CD4-positive, alpha-beta T cell treated with Interleukin-17A for 1 hour (primary cell): ENCODE measurements at regions not wholly inside any gene's neighbourhood (a gene's known extent, or its start where the extent isn't known, plus 50 kb on each side); places are given as distances from the start of the nearest gene placed in this dataset.
"Not testable (repeated sequence)": the region's sequence is repeated elsewhere in the genome, so short reads cannot be mapped to it uniquely, and the experiment has no call there.

Source experiments
- DNase-seq: peaks from one replicate; pipeline ENCODE4 v3.0.0-alpha.2; 2020

DNA sequence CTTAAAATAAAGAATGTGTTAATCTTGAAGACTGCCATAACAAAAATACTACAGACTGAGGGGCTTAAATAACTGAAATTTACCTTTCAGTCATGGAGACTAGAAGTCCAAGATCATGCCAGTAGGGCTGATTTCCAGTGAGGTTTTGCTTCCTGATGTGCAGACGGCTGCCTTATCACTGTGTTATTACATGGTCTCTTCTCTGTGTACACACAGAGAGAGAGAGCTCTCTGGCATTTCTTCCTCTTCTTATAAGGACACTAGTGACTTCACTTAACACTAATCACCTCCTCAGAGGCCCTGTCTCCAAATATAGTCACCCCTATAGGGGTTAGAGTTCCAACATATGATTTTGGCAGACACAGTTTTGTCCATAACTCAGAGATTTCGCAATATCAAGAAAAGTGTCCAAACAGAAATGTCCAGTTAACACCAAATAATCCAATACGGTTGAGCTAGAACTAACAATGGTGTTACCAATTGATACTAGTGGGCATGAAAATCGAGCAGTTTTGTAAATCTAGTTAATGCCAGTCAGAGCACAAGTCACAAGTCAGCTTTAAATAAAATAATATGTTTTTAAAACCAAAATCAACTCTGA is 399.8 kb downstream of the ADCYAP1 start:
- no peak for DNase-seq

DNA sequence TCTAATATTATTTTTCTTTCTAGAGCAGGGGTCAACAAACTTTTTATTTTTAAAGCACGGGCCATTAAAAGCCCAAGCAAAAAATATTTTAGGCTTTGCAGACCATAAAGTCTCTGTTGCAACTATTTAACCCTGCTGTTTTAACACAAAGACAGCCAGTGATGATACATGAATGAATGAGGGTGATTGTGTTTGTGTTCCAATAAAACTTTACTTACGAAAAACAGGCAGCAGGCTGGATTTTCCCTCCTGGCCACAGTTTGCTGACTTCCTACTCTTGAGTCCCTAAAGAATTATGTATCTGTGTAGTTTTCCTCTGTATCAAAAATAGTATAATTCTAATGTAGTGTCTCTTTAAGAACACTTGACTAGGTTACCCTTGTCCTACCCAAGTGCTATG is 402.0 kb downstream of the ADCYAP1 start:
- no peak for DNase-seq

GRCh38 chr18:1308686-1309085 is 404.0 kb downstream of the ADCYAP1 start:
- DNase-seq: no peak

- no peak for DNase-seq
Measured at GRCh38 chr18:1311376-1311775, 406.7 kb downstream of the ADCYAP1 start.

- not testable (repeated sequence) for DNase-seq
Measured at GRCh38 chr18:1335345-1335744, 430.7 kb downstream of the ADCYAP1 start.

- no peak for DNase-seq
Measured at GRCh38 chr18:1350931-1351450, 446.3 kb downstream of the ADCYAP1 start.

GRCh38 chr18:1353025-1353424 is 448.4 kb downstream of the ADCYAP1 start:
- DNase-seq: no peak

DNA sequence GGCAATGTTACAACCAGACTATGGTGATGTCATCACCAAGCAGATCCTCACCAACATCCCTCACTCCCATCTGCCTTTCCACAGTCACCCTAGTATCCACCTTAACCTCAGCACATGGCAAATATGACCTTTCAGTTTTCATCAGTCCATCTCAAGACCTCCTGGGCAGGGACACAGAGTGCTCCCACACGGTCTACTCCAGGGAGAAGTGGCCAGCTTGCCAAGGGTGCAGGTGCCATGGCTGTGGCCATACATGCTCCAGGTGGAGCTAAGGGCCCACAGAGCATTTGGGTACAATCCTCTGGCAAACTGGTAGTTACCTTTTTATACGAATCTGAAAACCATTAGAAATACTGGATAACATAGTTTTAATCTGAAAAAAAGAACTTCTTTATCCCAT is 453.1 kb downstream of the ADCYAP1 start:
- DNase-seq: no peak

DNA sequence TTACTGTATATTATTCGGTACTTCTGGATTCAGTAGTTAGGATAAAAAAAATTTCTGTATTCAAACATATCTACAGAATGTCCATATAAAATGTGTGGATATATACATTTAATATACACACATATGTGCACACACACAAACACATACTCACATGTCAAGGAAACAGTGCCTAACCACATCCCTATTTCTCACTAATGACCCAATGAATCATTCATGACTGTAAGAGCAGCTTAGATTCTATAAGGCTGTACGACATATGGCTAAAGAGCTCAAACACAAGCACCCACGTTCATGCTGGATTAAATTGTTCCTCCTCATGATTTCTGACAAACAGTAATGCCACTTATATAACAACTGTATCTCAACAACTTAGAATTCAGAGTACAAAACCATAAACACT is 457.3 kb downstream of the ADCYAP1 start:
- DNase-seq: no peak

GRCh38 chr18:1370552-1370951 is 465.9 kb downstream of the ADCYAP1 start:
- no peak for DNase-seq

- DNase-seq: no peak
Measured at GRCh38 chr18:1371724-1372123, 467.1 kb downstream of the ADCYAP1 start.

DNA sequence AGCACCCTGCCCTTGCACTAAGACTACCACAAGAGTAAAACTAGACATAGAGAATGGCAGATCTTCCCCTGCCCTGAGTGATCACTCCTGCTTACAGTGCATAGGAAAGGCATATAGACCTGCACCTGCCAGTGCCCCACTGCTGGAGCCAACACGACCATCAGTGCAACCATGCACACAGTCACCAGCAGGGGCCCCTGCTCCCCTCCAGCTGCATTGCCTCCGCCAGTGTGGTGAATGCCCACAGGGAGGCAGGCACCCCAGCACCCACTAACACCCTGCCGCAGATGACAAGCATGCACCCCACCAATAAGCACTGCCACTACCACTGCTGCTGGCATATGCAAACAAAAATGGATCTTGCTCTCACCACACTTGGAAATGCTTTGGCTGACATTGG is 478.8 kb downstream of the ADCYAP1 start:
- no peak for DNase-seq

DNA sequence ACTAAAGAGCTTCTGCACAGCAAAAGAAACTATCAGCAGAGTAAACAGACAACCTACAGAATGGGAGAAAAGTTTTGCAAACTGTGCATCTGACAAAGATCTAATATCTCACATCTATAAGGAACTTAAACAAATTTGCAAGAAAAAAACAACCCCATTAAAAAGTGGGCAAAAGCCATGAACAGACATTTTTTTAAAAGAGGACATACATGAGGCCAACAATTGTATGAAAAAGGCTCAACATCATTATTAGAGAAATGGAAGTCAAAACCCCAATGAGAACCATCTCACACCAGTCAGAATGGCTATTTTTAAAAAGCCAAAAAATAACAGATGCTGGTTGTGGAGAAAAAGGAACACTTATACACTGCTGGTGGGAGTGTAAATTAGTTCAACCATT is 483.8 kb downstream of the ADCYAP1 start:
- DNase-seq: not testable (repeated sequence)

GRCh38 chr18:1392046-1392445 is 487.4 kb downstream of the ADCYAP1 start:
- no peak for DNase-seq

DNA sequence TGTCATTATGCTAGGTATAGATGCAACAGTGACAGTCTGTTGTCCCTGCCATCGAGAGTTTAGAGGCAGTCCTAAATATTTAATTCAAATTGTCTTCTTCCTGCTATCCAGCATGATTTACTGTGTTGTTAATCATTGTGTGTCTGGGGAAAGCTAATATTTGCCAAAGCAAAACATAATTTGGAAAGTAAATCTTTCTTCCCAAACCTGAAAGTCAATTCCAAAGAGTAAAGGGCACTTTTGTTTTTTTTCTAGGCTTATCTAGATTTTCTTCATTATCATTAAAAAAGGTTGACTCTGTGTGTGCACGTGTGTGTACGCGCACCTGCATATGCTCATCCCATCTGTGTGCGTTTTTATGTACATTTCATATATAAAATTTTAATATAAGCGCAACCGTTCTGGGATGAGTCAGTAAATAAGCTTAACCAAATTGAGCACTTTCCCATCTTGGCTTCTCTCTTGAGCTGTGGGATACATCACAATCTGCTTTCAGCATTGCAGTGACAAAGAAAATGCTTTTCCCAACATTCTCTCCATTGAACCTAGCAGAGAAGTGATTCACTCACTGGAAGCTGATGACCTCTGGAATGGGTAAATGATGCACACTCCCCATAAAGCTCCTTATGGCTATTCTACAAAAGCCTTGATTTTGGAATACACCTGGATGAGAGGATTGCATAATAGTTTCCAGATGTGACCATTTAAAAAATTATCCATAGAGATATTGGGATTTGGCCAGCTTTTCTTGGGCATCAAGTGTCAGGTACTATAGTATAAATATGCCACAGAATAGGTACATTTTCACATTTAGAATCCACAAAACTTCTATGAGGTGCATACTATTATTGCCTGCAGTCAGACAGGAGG is 488.4 kb downstream of the ADCYAP1 start:
- DNase-seq: no peak

DNA sequence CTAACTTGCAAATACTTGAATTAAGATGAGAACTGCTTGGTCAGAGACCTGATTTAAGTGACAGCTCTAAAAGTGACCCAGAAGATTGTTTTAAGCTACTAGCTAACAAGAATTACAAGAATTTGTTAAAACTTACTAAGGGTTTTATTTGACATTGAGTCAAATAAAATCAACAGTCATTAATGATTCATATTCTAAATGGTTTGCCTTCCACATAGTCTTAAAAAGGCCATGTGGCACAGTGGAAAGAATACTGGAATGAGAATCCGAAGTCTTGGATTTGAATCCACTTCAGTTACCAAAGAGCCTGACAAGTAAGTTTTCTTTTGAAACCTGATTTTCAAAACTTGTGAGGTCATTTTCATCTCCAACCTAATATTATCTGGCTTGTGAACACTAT is 489.3 kb downstream of the ADCYAP1 start:
- no peak for DNase-seq

DNA sequence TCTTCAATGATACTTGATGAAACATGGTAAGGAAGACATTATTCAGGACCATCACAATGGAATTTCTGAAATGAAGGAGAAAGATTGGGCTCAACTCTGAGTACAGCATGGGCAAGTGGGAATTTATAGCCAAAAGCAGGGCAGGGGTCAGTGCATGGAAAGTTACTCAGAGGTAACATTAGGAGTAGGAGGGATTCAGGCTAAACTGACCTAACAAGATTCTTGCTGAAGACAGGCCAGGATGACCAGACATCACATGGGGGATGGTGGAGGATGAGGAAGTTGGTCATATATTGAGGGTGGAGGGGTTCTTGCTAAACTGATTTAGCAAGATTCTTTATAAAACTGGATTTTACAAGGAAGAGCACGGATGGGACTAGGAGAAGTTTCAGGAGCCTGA is 489.8 kb downstream of the ADCYAP1 start:
- no peak for DNase-seq

DNA sequence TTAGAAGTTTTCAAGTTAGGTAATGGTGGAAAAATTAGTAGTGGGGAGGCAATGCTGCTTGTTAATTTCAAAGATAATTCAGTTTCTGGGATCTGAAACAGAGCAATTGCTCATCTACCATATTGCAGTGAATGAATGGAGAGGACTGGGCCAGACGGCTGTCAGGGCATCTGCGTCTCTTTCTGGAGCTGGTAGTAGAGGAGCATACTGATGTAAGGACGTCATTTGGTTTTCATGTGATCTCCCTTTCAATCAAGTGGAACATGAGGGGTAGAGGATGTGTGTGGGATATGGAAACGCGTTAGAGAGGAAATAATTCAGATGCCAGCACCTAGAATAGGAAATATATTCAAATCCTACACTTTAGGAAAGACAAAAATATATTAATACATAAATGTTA is 490.3 kb downstream of the ADCYAP1 start:
- DNase-seq: no peak

DNA sequence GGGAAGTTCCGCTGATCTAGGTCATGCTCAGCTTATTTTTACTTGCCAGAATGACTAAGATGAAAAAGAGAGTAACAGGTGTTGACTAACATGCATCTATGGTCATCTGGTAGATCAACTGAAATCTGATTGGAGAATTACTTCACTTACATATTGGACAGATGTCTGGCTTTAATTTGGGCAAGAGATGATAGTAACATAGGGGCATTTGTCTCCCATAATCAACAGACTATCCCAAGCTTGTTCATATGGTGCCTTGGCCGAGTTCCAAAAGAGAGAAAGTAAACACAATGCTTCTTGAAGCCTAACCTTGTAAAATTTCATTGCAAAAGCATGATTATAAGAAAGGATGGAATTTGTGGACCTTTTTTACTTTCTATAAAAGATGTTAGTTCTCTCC is 503.7 kb downstream of the ADCYAP1 start:
- no peak for DNase-seq

DNA sequence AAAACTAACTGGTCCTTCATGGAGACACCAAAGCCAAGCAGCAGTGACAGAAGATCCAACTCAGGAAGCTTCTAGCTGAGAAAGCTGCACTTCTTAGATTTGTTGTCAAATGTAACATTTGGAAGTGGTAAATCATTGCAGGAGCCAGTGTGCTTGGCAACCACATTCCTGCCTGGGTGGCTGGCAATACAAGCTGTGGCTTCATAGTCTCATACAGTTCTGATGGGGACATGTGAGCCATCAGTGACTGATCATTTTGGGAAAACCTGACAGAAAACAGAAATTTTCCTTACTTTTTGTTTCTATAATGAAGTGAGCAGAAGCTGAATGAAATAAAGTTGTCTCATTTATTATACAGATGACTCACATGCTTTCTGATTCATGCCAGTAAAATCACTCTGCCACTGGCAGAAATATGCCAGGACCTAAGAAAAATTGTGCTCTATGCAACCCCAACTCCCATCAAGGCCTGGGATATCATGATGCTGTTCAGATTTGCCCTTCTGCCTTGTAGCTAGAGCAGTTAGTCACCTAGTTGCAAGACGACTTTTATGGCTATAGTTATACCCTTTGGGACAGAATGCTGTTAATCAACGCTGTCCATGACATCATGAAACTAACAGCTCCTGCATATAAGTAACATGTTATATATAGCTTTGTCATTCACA is 508.1 kb downstream of the ADCYAP1 start:
- no peak for DNase-seq

DNA sequence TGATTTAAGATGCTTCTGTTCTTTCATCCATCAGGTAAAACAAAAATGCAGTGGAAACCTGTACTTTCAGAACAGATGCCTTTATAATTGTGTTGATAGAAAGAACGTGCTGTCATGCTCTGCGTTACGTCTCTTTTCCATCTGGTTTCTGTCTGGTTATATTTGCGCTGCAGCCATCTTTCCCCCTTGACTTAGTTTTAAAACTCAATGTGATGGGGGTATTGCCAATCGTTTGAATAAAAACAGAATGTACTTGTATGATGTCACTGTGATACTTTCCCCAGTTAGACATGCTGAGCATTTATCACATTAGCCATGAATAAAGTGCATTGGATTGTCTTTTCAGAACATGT is 508.6 kb downstream of the ADCYAP1 start:
- no peak for DNase-seq

DNA sequence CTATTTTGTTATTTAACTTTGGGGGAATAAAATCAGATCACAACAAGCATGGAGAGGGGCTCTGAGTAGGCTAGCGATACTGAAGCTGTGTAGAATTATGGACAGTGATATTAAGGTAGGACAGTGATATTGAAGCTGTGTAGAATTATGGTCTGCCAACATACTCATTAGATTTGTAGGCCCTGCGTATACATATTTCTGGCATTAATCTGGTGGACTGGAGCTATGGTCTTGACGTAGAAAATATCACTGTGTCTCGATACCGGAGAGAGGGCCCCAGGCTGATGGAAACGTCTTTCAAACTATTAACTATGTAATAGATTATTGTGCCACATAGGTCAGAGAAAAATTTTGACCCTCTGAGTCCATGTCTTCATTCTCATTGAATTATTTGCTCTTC is 511.4 kb downstream of the ADCYAP1 start:
- no peak for DNase-seq

DNA sequence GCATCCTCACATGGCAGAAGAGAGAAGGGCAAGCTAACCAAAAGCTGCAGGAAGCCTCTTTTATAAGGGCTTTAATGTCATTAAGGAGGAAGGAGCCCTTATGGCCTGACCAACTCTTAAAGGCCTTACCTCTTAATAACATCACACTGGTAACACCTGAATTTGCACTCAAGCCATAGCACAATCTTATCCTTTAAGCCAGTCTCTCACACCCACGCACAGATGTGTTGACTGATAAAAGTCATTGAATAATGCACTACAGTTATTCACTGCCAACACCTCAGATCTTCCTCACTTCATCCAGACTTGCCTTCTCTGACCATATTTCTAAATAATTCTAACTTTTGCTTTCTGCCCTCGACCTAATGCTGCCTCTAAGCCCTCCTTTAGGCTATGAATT is 516.8 kb downstream of the ADCYAP1 start:
- no peak for DNase-seq

DNA sequence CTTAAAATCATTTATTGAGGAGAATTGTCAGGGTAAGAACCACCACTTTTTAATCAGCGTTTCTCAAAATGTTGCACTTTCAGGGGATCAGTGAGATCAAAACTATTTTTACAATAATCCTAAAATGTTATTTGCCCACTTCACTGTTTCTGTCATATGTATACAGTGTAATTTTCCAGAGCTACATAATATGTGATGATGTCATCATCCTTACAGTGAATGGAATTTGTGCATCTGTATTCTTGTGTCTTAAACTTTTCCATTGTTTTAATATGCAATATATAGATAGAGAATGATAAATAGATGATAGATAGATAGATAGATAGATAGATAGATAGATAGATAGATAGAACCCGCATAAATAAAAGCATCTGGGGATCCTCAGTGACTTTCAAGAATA is 518.0 kb downstream of the ADCYAP1 start:
- DNase-seq: no peak
